Neuronal stem cell (in vitro differentiated cells): ENCODE measurements at regions not wholly inside any gene's neighbourhood (a gene's known extent, or its start where the extent isn't known, plus 50 kb on each side); places are given as distances from the start of the nearest gene placed in this dataset.

Experiments
- DNase-seq: peaks from one replicate; pipeline ENCODE4 v3.0.0-alpha.2; 2013; ENCODE audit warnings: low spot score
- H2AFZ ChIP-seq: one replicate; pipeline ENCODE4 v1.6.1; 2013; ENCODE audit warnings: mild to moderate bottlenecking, low read length, inconsistent platforms
- H2AK5ac ChIP-seq: 2 replicates; pipeline ENCODE4 v1.6.1; 2013; ENCODE audit warnings: low read depth, mild to moderate bottlenecking, inconsistent platforms, low read length, moderate library complexity, mixed read lengths
- H2BK120ac ChIP-seq: 2 replicates; pipeline ENCODE4 v1.6.1; 2013; ENCODE audit warnings: low read depth, mild to moderate bottlenecking, inconsistent platforms, low read length, moderate library complexity, mixed read lengths
- H2BK12ac ChIP-seq: one replicate; pipeline ENCODE4 v1.6.1; 2013; ENCODE audit warnings: low read length, inconsistent platforms
- H2BK15ac ChIP-seq: 2 replicates; pipeline ENCODE4 v1.6.1; 2013; ENCODE audit warnings: mild to moderate bottlenecking, low read length, inconsistent platforms, mixed read lengths
- H2BK5ac ChIP-seq: one replicate; pipeline ENCODE4 v1.6.1; 2013; ENCODE audit warnings: inconsistent platforms, mild to moderate bottlenecking, low read length, moderate library complexity
- H3K14ac ChIP-seq: one replicate; pipeline ENCODE4 v1.6.1; 2013; ENCODE audit warnings: low read length, inconsistent platforms
- H3K18ac ChIP-seq: 2 replicates; pipeline ENCODE4 v1.6.1; 2013; ENCODE audit warnings: low read length, inconsistent platforms
- H3K23ac ChIP-seq: 2 replicates; pipeline ENCODE4 v1.6.1; 2013; ENCODE audit warnings: low read depth, mild to moderate bottlenecking, mixed read lengths, low read length, inconsistent platforms; ENCODE audit not compliant: poor library complexity
- H3K27ac ChIP-seq: replicated peaks from 3 replicates; pipeline ENCODE4 v1.5.1; 2013; ENCODE audit warnings: low read length, inconsistent platforms
- H3K27me3 ChIP-seq, 3 experiments: 2 replicates each; pipeline ENCODE4 v1.6.1; 2013; ENCODE audit warnings: low read length in 3 of 3, mild to moderate bottlenecking in 2 of 3, inconsistent platforms in 1 of 3, low read depth in 1 of 3, mixed read lengths in 1 of 3, moderate library complexity in 1 of 3; ENCODE audit not compliant: control insufficient read depth in 3 of 3, insufficient read depth in 3 of 3
- H3K36me3 ChIP-seq, 2 donors: replicated peaks in 1 of 2; 2 replicates each; pipeline ENCODE4 v1.6.1; 2013; ENCODE audit warnings: low read length in 2 of 2; ENCODE audit not compliant: control insufficient read depth in 2 of 2, insufficient read depth in 2 of 2
- H3K4ac ChIP-seq: 2 replicates; pipeline ENCODE4 v1.6.1; 2013; ENCODE audit warnings: inconsistent platforms, mild to moderate bottlenecking, low read length, moderate library complexity
- H3K4me1 ChIP-seq, 2 donors: 1 replicate in 1 of 2; 2 replicates in 1 of 2; pipeline ENCODE4 v1.6.1; 2013; ENCODE audit warnings: low read length in 2 of 2, low read depth in 1 of 2; ENCODE audit not compliant: control insufficient read depth in 2 of 2, insufficient read depth in 1 of 2
- H3K4me2 ChIP-seq: one replicate; pipeline ENCODE4 v1.6.1; 2013; ENCODE audit warnings: mild to moderate bottlenecking, low read length, inconsistent platforms; ENCODE audit not compliant: insufficient read depth, poor library complexity, severe bottlenecking
- H3K4me3 ChIP-seq, 2 donors: 2 replicates each; pipeline ENCODE4 v1.5.1; 2013; ENCODE audit warnings: low read length in 2 of 2, mild to moderate bottlenecking in 2 of 2, inconsistent platforms in 1 of 2, moderate library complexity in 1 of 2
- H3K79me1 ChIP-seq: one replicate; pipeline ENCODE4 v1.6.1; 2013; ENCODE audit warnings: low read depth, mild to moderate bottlenecking, inconsistent platforms, low read length, moderate library complexity
- H3K9ac ChIP-seq: one replicate; pipeline ENCODE4 v1.6.1; 2013; ENCODE audit warnings: mild to moderate bottlenecking, low read depth, low read length, inconsistent platforms; ENCODE audit not compliant: poor library complexity
- H3K9me3 ChIP-seq, 2 donors: replicated peaks in 1 of 2; 2 replicates each; pipeline versions ENCODE3 to v1.6.1; 2013; ENCODE audit warnings: low read length in 2 of 2, mild to moderate bottlenecking in 2 of 2, inconsistent platforms in 1 of 2, low read depth in 1 of 2, mixed read lengths in 1 of 2, moderate library complexity in 1 of 2; ENCODE audit not compliant: control insufficient read depth in 2 of 2, insufficient read depth in 1 of 2
- H4K8ac ChIP-seq: one replicate; pipeline ENCODE4 v1.6.1; 2013; ENCODE audit warnings: low read depth, mild to moderate bottlenecking, inconsistent platforms, low read length, moderate library complexity
- H4K91ac ChIP-seq: one replicate; pipeline ENCODE4 v1.6.1; 2013; ENCODE audit warnings: low read length, low read depth, mild to moderate bottlenecking, inconsistent platforms; ENCODE audit not compliant: poor library complexity
- WGBS, 2 donors: extraction: QIAGEN DNeasy Blood & Tissue Kit; methylation state at CpG; one replicate each; pipeline ENCODE4 v1.1.7; 2013; ENCODE audit warnings: missing lambda C conversion rate in 2 of 2, mixed read lengths in 1 of 2; ENCODE audit not compliant: insufficient read length in 2 of 2, insufficient replicate concordance in 1 of 2; ENCODE audit errors: extremely low coverage in 2 of 2; 5-methylcytosine and 5-hydroxymethylcytosine counted together

GRCh38 chr14:83309211-83309610 is 1775.6 kb upstream of the SEL1L start:
- WGBS, 2 donors: no CpG with 5 or more reads among the region's 1 CpG

GRCh38 chr14:83309833-83310232 is 1776.2 kb upstream of the SEL1L start:
- no CpG with 5 or more reads among the region's 3 CpGs for WGBS, 2 donors
- DNase-seq: no peak

More at GRCh38 chr14:83309211-83309610, 1775.6 kb upstream of the SEL1L start:
- Histone ChIP-seq H3K4me2 (no peak overlapping the region), H3K4me3 (no peak overlapping the region), H3K18ac (no peak overlapping the region), H2BK5ac (no peak overlapping the region), H3K9ac (no peak overlapping the region), H3K36me3 (no peaks in the 10 kb centered on the region), H3K27ac (no peak overlapping the region), H4K91ac (no peak overlapping the region), H3K14ac (no peak overlapping the region), H3K23ac (no peak overlapping the region), H2AFZ (no peak overlapping the region), H2BK12ac (no peak overlapping the region), H2AK5ac (no peak overlapping the region), H3K4ac (no peak overlapping the region), H3K79me1 (no peaks in the 10 kb centered on the region), H2BK15ac (no peak overlapping the region), H4K8ac (no peak overlapping the region), H2BK120ac (no peak overlapping the region), H3K9me3 (peaks cover 0 to 2% of the 10 kb centered on the region in 2 donors), H3K4me1 (no peaks in the 10 kb centered on the region), H3K27me3 (no peaks in the 10 kb centered on the region)
- DNase-seq: no peak

GRCh38 chr14:83312511-83312910 is 1778.9 kb upstream of the SEL1L start:
- H2BK15ac ChIP-seq: no peak overlapping the region
- WGBS, 2 donors: no CpG with 5 or more reads among the region's 2 CpGs
- peaks cover 0 to 2% of the 10 kb centered on the region in 2 donors for H3K9me3 ChIP-seq
- no peak overlapping the region for H2AFZ ChIP-seq
- H4K91ac ChIP-seq: no peak overlapping the region
- H2AK5ac ChIP-seq: no peak overlapping the region
- no peaks in the 10 kb centered on the region for H3K27me3 ChIP-seq
- no peak overlapping the region for H2BK12ac ChIP-seq
- H3K4me1 ChIP-seq: no peaks in the 10 kb centered on the region
- H2BK120ac ChIP-seq: no peak overlapping the region
- H3K36me3 ChIP-seq: no peaks in the 10 kb centered on the region
- no peak overlapping the region for H3K4me3 ChIP-seq
- H3K4me2 ChIP-seq: no peak overlapping the region
- H4K8ac ChIP-seq: no peak overlapping the region
- H3K27ac ChIP-seq: no peak overlapping the region
- DNase-seq: no peak
- no peaks in the 10 kb centered on the region for H3K79me1 ChIP-seq
- H3K9ac ChIP-seq: no peak overlapping the region
- H3K23ac ChIP-seq: no peak overlapping the region
- H3K4ac ChIP-seq: no peak overlapping the region
- H3K18ac ChIP-seq: no peak overlapping the region
- H2BK5ac ChIP-seq: no peak overlapping the region
- H3K14ac ChIP-seq: no peak overlapping the region

More at GRCh38 chr14:83309833-83310232, 1776.2 kb upstream of the SEL1L start:
- Histone ChIP-seq H3K18ac (no peak overlapping the region), H4K8ac (no peak overlapping the region), H3K27ac (no peak overlapping the region), H3K9ac (no peak overlapping the region), H3K27me3 (no peaks in the 10 kb centered on the region), H3K9me3 (peaks cover 0 to 2% of the 10 kb centered on the region in 2 donors), H2BK12ac (no peak overlapping the region), H3K14ac (no peak overlapping the region), H4K91ac (no peak overlapping the region), H3K4me2 (no peak overlapping the region), H2BK120ac (no peak overlapping the region), H2BK5ac (no peak overlapping the region), H3K4ac (no peak overlapping the region), H3K36me3 (no peaks in the 10 kb centered on the region), H2AK5ac (no peak overlapping the region), H3K23ac (no peak overlapping the region), H2BK15ac (no peak overlapping the region), H3K79me1 (no peaks in the 10 kb centered on the region), H2AFZ (no peak overlapping the region), H3K4me3 (no peak overlapping the region), H3K4me1 (no peaks in the 10 kb centered on the region)

GRCh38 chr14:83314764-83315163 is 1781.1 kb upstream of the SEL1L start:
- Histone ChIP-seq H3K4me1 (no peaks in the 10 kb centered on the region), H4K91ac (no peak overlapping the region), H3K79me1 (no peaks in the 10 kb centered on the region), H3K27me3 (no peaks in the 10 kb centered on the region), H3K9me3 (no peaks in the 10 kb centered on the region), H3K18ac (no peak overlapping the region), H3K9ac (no peak overlapping the region), H3K4me3 (no peak overlapping the region), H3K14ac (no peak overlapping the region), H2BK15ac (no peak overlapping the region), H3K4me2 (no peak overlapping the region), H4K8ac (no peak overlapping the region), H2AFZ (no peak overlapping the region), H3K4ac (no peak overlapping the region), H2BK5ac (no peak overlapping the region), H3K27ac (no peak overlapping the region), H2AK5ac (no peak overlapping the region), H3K36me3 (no peaks in the 10 kb centered on the region), H2BK12ac (no peak overlapping the region), H3K23ac (no peak overlapping the region), H2BK120ac (no peak overlapping the region)
- whole genome bisulfite sequencing, 2 donors: no CpG with 5 or more reads among the region's 2 CpGs
- DNase-seq: no peak
